B cell (primary cell): ENCODE measurements at regions not wholly inside any gene's neighbourhood (a gene's known extent, or its start where the extent isn't known, plus 50 kb on each side); places are given as distances from the start of the nearest gene placed in this dataset.

Experiments
- ATAC-seq: fragments of 200-7000 bp; cut with Tn5 transposase; one replicate; pipeline ENCODE4 v1.10.0; 2021; ENCODE audit warnings: low read depth, mild to moderate bottlenecking, moderate number of reproducible peaks, moderate library complexity
- CTCF ChIA-PET: fragments of 350-600 bp; sonication (Branson Sonifier 250); formaldehyde crosslinking; loops from one replicate; lab custom pipeline; 2021; ENCODE audit warnings: antibody characterized with exemption, inconsistent platforms; lab: Charles Lee
- POLR2A ChIA-PET: fragments of 350-600 bp; sonication (Branson Sonifier 250); formaldehyde crosslinking; loops from one replicate; lab custom pipeline; 2021; ENCODE audit warnings: antibody characterized with exemption; lab: Charles Lee
- DNase-seq: peaks from one replicate; pipeline ENCODE4 v3.0.0; 2013
- H2AFZ ChIP-seq: 2 replicates; pipeline ENCODE4 v1.6.1; 2012; ENCODE audit warnings: mild to moderate bottlenecking, low read depth, low read length; ENCODE audit not compliant: insufficient read depth, poor library complexity, severe bottlenecking
- H3K27ac ChIP-seq, 2 donors: 1 replicate in 1 of 2; 2 replicates in 1 of 2; pipeline ENCODE4 v1.5.1; 2012 to 2013; ENCODE audit warnings: low read length in 2 of 2, mild to moderate bottlenecking in 2 of 2, moderate library complexity in 1 of 2
- H3K27me3 ChIP-seq, 4 experiments: fragments of 200-600 bp in 1 of 4; sonication (generic) in 1 of 4; replicated peaks in 1 of 4; 1 replicate in 2 of 4; 2 replicates in 2 of 4; pipeline versions ENCODE4 v1.6.1 to v1.7.0; 2013 to 2016; ENCODE audit warnings: low read length in 3 of 4, mild to moderate bottlenecking in 2 of 4, mixed read lengths in 1 of 4, moderate library complexity in 1 of 4; ENCODE audit not compliant: insufficient read depth in 4 of 4, control insufficient read depth in 3 of 4; ENCODE audit errors: control extremely low read depth in 1 of 4
- H3K36me3 ChIP-seq, 2 experiments: replicated peaks in 1 of 2; 1 replicate in 1 of 2; 2 replicates in 1 of 2; pipeline versions ENCODE4 v1.6.1 to v1.7.1; 2013; ENCODE audit warnings: low read length in 1 of 2; ENCODE audit not compliant: insufficient read depth in 2 of 2, control insufficient read depth in 1 of 2; ENCODE audit errors: control extremely low read depth in 1 of 2, extremely low read depth in 1 of 2
- H3K4me1 ChIP-seq, 2 donors: fragments of 200-600 bp in 1 of 2; sonication (generic) in 1 of 2; 1 replicate in 1 of 2; 2 replicates in 1 of 2; pipeline versions ENCODE4 v1.5.1 to v1.6.1; 2013 to 2017; ENCODE audit warnings: low read length in 2 of 2; ENCODE audit not compliant: control insufficient read depth in 2 of 2, insufficient read depth in 2 of 2
- H3K4me2 ChIP-seq: replicated peaks from 2 replicates; pipeline ENCODE3; 2012; ENCODE audit warnings: mild to moderate bottlenecking, low read depth, low read length; ENCODE audit not compliant: poor library complexity, severe bottlenecking
- H3K4me3 ChIP-seq, 5 experiments: fragments of 200-600 bp in 1 of 5; sonication (generic) in 1 of 5; 1 replicate in 3 of 5; 2 replicates in 2 of 5; pipeline versions ENCODE4 v1.5.1 to v1.7.0; 2011 to 2016; ENCODE audit warnings: low read length in 4 of 5, mild to moderate bottlenecking in 4 of 5, low read depth in 2 of 5, control low read depth in 1 of 5, moderate library complexity in 1 of 5; ENCODE audit not compliant: insufficient read depth in 1 of 5; ENCODE audit errors: control extremely low read depth in 1 of 5, extremely low read depth in 1 of 5
- H3K79me2 ChIP-seq: fragments of 200-600 bp; sonication (generic); one replicate; pipeline ENCODE4 v1.6.0; 2016; ENCODE audit warnings: low read length; ENCODE audit not compliant: control insufficient read depth, insufficient read depth
- H3K9ac ChIP-seq: fragments of 200-600 bp; sonication (generic); 2 replicates; pipeline ENCODE4 v1.6.1; 2017; ENCODE audit warnings: mild to moderate bottlenecking, low read length, moderate library complexity
- H3K9me3 ChIP-seq, 3 donors: one replicate each; pipeline versions ENCODE4 v1.6.1 to v1.7.1; 2013; ENCODE audit warnings: low read length in 2 of 3; ENCODE audit not compliant: control insufficient read depth in 2 of 3, insufficient read depth in 1 of 3; ENCODE audit errors: control extremely low read depth in 1 of 3
- H4K20me1 ChIP-seq: 2 replicates; pipeline ENCODE4 v1.6.0; 2012; ENCODE audit warnings: mild to moderate bottlenecking, low read length; ENCODE audit not compliant: insufficient read depth, control insufficient read depth, poor library complexity, severe bottlenecking
- H3K27ac Mint-ChIP-seq: one replicate; pipeline ENCODE4 v1.8.0; 2021; ENCODE audit warnings: mixed read lengths
- H3K27me3 Mint-ChIP-seq: one replicate; pipeline ENCODE4 v1.8.0; 2021; ENCODE audit warnings: mixed read lengths
- H3K4me1 Mint-ChIP-seq: one replicate; pipeline ENCODE4 v1.8.0; 2021; ENCODE audit warnings: mixed read lengths
- H3K4me3 Mint-ChIP-seq: one replicate; pipeline ENCODE4 v1.8.0; 2021; ENCODE audit warnings: mixed read lengths
- H3K9me3 Mint-ChIP-seq: one replicate; pipeline ENCODE4 v1.8.0; 2022; ENCODE audit warnings: mixed read lengths; ENCODE audit not compliant: insufficient read depth
- EZH2 ChIP-seq: IDR thresholded peaks from 2 replicates; pipeline ENCODE4 v1.6.1; 2012; ENCODE audit warnings: borderline replicate concordance, low read depth, mild to moderate bottlenecking, moderate library complexity, low read length; ENCODE audit not compliant: insufficient read depth, poor library complexity, severe bottlenecking
- WGBS: methylation state at CpG from one replicate; pipeline ENCODE4 v1.1.5; 2013; ENCODE audit warnings: missing lambda C conversion rate; ENCODE audit not compliant: insufficient coverage; 5-methylcytosine and 5-hydroxymethylcytosine counted together
- intact Hi-C: fragments of 100-400 bp; cut with micrococcal nuclease; formaldehyde crosslinking; loops from one replicate; pipeline ENCODE4 v1.10.0; 2022
- TF ChIP-seq, protein P1 (sequence below): fragments of 200-600 bp; IDR thresholded peaks from one replicate; pipeline ENCODE4 v1.8.0; 2022; ENCODE audit warnings: antibody characterized with exemption, mild to moderate bottlenecking

DNA sequence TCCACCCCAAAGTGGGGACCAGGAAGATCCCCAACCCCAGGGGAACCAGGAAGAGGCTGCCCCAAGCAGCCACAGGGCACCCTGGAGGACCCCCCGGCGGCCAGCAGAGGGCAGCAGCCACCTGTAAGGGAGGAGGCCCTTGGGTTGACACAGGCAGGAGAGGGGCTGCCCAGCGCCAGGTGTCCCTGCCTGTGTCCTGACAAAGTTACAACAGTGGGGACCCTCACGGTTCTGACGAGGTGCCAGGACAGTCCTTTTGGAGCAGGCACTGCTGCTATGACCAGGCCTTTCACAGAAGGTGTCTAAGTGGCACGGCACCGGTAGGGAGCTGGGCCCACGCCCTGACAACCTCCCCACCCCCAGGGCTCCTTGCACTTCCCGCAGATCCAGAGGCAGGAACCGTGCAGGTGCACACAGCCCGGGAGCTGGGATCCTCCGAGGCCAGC is 176.7 kb downstream of the BMP7 start:
- Histone ChIP-seq H3K4me3 (no peak overlapping the region), H3K9ac (no peak overlapping the region), H3K9me3 (peaks cover 0 to 16% (median 0%) of the 10 kb centered on the region in 3 donors), H4K20me1 (no peaks in the 10 kb centered on the region), H3K4me2 (no peak overlapping the region), H3K4me1 (peaks cover 0 to 6% of the 10 kb centered on the region in 2 donors), H3K79me2 (no peaks in the 10 kb centered on the region), H3K27ac (no peak overlapping the region), H3K36me3 (no peaks in the 10 kb centered on the region), H2AFZ (no peak overlapping the region), H3K27me3 (peaks cover 0 to 7% (median 0%) of the 10 kb centered on the region in 4 experiments)
- TF ChIP-seq, protein P1, sequence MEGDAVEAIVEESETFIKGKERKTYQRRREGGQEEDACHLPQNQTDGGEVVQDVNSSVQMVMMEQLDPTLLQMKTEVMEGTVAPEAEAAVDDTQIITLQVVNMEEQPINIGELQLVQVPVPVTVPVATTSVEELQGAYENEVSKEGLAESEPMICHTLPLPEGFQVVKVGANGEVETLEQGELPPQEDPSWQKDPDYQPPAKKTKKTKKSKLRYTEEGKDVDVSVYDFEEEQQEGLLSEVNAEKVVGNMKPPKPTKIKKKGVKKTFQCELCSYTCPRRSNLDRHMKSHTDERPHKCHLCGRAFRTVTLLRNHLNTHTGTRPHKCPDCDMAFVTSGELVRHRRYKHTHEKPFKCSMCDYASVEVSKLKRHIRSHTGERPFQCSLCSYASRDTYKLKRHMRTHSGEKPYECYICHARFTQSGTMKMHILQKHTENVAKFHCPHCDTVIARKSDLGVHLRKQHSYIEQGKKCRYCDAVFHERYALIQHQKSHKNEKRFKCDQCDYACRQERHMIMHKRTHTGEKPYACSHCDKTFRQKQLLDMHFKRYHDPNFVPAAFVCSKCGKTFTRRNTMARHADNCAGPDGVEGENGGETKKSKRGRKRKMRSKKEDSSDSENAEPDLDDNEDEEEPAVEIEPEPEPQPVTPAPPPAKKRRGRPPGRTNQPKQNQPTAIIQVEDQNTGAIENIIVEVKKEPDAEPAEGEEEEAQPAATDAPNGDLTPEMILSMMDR, result peak; percentile 70
- no peak for TF ChIP-seq EZH2
- H3K27ac Mint-ChIP-seq, result no peak overlapping the region
- H3K27me3 Mint-ChIP-seq, result peaks cover 13% of the 10 kb centered on the region
- DNase-seq, result peak; percentile 44
- peak; percentile 47 for ATAC-seq
- 30% methylated on average over 12 of the region's 12 CpGs for WGBS
- no peaks in the 10 kb centered on the region for H3K9me3 Mint-ChIP-seq
- CTCF ChIA-PET, result interaction anchor here (0.6 to 1.1 kb wide), 3 partner anchors 257 to 505 kb away, joined by 3 to 4 read pairs (median 4); no protein-coding TSS in a partner anchor
- POLR2A ChIA-PET, result no interaction called here
- peaks cover 10% of the 10 kb centered on the region for H3K4me1 Mint-ChIP-seq
- intact Hi-C loops, result loop anchor here (10.0 kb wide), 1 partner anchor 1115 kb away; no protein-coding TSS in a partner anchor
- no peak overlapping the region for H3K4me3 Mint-ChIP-seq
